Calu3 (cell line): ENCODE measurements at regions not wholly inside any gene's neighbourhood (a gene's known extent, or its start where the extent isn't known, plus 50 kb on each side); places are given as distances from the start of the nearest gene placed in this dataset.

Experiments
- BruUV-seq: library from RNA; stranded (reverse); fragments of 400-500 nt; replicated peaks from 2 replicates; lab custom pipeline; 2021; lab: Mats Ljungman, UMichigan
- CTCF ChIA-PET: fragments of 300-600 bp; sonication (Branson Sonifier 250); formaldehyde crosslinking; loops from one replicate; lab custom pipeline; 2022; ENCODE audit warnings: antibody characterized with exemption; lab: Charles Lee
- DNase-seq: peaks from one replicate; pipeline ENCODE4 v3.0.0; 2022
- H3K27ac Mint-ChIP-seq: one replicate; pipeline ENCODE4 v1.8.0; 2022; ENCODE audit warnings: mixed read lengths; ENCODE audit not compliant: unreplicated experiment
- H3K27me3 Mint-ChIP-seq: one replicate; pipeline ENCODE4 v1.8.0; 2022; ENCODE audit warnings: mixed read lengths; ENCODE audit not compliant: unreplicated experiment
- H3K36me3 Mint-ChIP-seq: one replicate; pipeline ENCODE4 v1.8.0; 2022; ENCODE audit warnings: mild to moderate bottlenecking, moderate library complexity, mixed read lengths; ENCODE audit not compliant: insufficient read depth, unreplicated experiment
- H3K4me1 Mint-ChIP-seq: one replicate; pipeline ENCODE4 v1.8.0; 2022; ENCODE audit warnings: mild to moderate bottlenecking, low read depth, mixed read lengths; ENCODE audit not compliant: unreplicated experiment
- H3K4me3 Mint-ChIP-seq: one replicate; pipeline ENCODE4 v1.8.0; 2022; ENCODE audit warnings: mild to moderate bottlenecking, low read depth, moderate library complexity, mixed read lengths; ENCODE audit not compliant: unreplicated experiment
- H3K9me3 Mint-ChIP-seq: one replicate; pipeline ENCODE4 v1.8.0; 2022; ENCODE audit warnings: low read depth, mixed read lengths; ENCODE audit not compliant: unreplicated experiment
- CTCF ChIP-seq: fragments of 200-600 bp; IDR thresholded peaks from one replicate; pipeline ENCODE4 v1.8.0; 2022; ENCODE audit warnings: antibody characterized with exemption; ENCODE audit not compliant: unreplicated experiment
- intact Hi-C: fragments of 100-400 bp; cut with micrococcal nuclease; formaldehyde crosslinking; loops from one replicate; pipeline ENCODE4 v1.10.0; 2022; ENCODE audit not compliant: unreplicated experiment

- Mint-ChIP-seq H3K27ac (no peak overlapping the region), H3K9me3 (no peaks in the 10 kb centered on the region), H3K27me3 (no peaks in the 10 kb centered on the region), H3K4me1 (no peaks in the 10 kb centered on the region), H3K4me3 (no peak overlapping the region), H3K36me3 (no peaks in the 10 kb centered on the region)
- no TSS peak for BruUV-seq
- CTCF ChIA-PET: no interaction called here
- TF ChIP-seq CTCF: no peak
- DNase-seq: no peak
- intact Hi-C loops: no loop called here
Observed at GRCh38 chr2:53247956-53248735, 519.5 kb upstream of the CHAC2 start.

GRCh38 chr2:53243430-53243829, 524.2 kb upstream of the CHAC2 start:
- no peak overlapping the region for H3K27ac Mint-ChIP-seq
- DNase-seq: no peak
- CTCF ChIA-PET: no interaction called here
- H3K4me1 Mint-ChIP-seq: no peaks in the 10 kb centered on the region
- no peak overlapping the region for H3K4me3 Mint-ChIP-seq
- no peaks in the 10 kb centered on the region for H3K36me3 Mint-ChIP-seq
- H3K27me3 Mint-ChIP-seq: no peaks in the 10 kb centered on the region
- no TSS peak for BruUV-seq
- TF ChIP-seq CTCF: no peak
- H3K9me3 Mint-ChIP-seq: no peaks in the 10 kb centered on the region
- intact Hi-C loops: no loop called here

DNA sequence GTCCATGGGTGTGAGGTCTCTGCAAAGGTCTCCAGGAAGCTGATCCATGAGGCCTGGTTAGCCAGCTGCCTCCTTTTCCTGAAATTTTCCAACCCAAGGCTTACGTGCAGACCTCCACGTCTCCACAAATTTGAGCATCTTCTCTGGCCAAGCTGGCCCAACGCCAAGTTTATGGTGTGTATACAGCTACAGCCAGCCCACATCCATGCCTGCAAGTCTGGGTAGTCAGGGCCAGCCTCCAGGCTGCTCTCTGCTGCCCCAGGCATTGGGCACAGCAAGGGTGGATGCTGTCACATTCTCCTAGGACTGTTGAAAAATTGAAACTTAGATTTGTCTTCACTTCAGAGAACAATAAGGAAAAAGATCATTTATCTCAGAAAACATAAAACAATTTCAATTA, 525.5 kb upstream of the CHAC2 start:
- intact Hi-C loops: no loop called here
- Mint-ChIP-seq H3K9me3 (no peaks in the 10 kb centered on the region), H3K27ac (no peak overlapping the region), H3K4me3 (no peak overlapping the region), H3K36me3 (no peaks in the 10 kb centered on the region), H3K4me1 (no peaks in the 10 kb centered on the region), H3K27me3 (no peaks in the 10 kb centered on the region)
- CTCF ChIA-PET: no interaction called here
- no peak for DNase-seq
- no peak for TF ChIP-seq CTCF
- no TSS peak for BruUV-seq

- Mint-ChIP-seq H3K4me3 (no peak overlapping the region), H3K27me3 (no peaks in the 10 kb centered on the region), H3K27ac (no peak overlapping the region), H3K4me1 (no peaks in the 10 kb centered on the region), H3K9me3 (no peaks in the 10 kb centered on the region), H3K36me3 (no peaks in the 10 kb centered on the region)
- BruUV-seq: no TSS peak
- no peak for DNase-seq
- TF ChIP-seq CTCF: no peak
- CTCF ChIA-PET: interaction anchor here (0.5 kb wide), 1 partner anchor 484 kb away, joined by 3 read pairs; no protein-coding TSS in a partner anchor
- intact Hi-C loops: no loop called here
Observed at GRCh38 chr2:53235836-53236582, 531.6 kb upstream of the CHAC2 start.
